ENCODE measurements at regions not wholly inside any gene's neighbourhood (a gene's known extent, or its start where the extent isn't known, plus 50 kb on each side); places are given as distances from the start of the nearest gene placed in this dataset.

DNA sequence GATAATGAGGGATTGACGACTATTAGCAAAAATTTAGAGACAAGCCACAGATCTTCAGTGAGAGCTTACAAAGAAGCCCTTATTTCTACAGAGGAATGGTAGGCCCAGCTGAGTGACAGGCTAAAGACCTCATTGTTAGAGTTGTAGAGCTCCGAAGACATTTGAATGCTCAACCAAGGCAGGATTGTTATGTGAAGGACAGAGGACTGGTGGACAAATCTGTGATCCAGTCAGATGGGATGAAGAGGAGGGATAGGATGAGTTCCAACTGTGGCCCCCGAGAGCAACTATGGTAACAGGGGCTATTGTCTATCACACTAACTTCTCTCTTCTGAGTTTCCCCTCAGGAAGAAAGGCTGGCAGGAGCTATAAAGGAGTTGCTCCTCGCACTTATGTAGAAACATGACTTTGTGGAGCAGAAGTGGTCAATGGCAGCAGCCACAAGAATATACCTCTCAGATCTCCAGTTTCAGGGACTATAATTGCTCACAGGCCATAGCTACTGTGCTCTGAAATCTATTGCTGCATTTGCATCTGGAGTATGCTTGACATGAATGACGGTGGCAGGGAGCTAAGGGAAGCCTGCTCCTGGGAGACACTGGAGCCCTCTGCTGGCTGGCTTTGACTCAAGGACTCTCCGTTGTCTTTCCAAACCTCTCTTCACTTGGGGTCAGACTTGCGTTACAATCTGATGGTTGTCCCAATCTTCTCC, 50.3 kb upstream of the GREB1L start:
- TF ChIP-seq CTCF (conservative IDR thresholded peaks at IDR 0.05; ENCODE audit: control insufficient read depth, insufficient read depth, low read depth, low read length): peak; percentile 87
- peak; percentile 73 for DNase-seq (ENCODE audit: low read depth)
- H3K4me3 ChIP-seq (ENCODE audit: control insufficient read depth, low read depth, low read length): no peak overlapping the region

Data from fibroblast of mammary gland (primary cell).